ENCODE measurements at regions not wholly inside any gene's neighbourhood (a gene's known extent, or its start where the extent isn't known, plus 50 kb on each side); places are given as distances from the start of the nearest gene placed in this dataset.
"Not testable (repeated sequence)": the region's sequence is repeated elsewhere in the genome, so short reads cannot be mapped to it uniquely, and the experiment has no call there.

- DNase-seq (ENCODE audit: low spot score), result no peak
These were observed 1038.6 kb downstream of the STPG2 start for GRCh38 chr4:97104666-97105065.

GRCh38 chr4:97105347-97106099 is 1037.8 kb downstream of the STPG2 start:
- no peak for DNase-seq (ENCODE audit: low spot score)

GRCh38 chr4:97106161-97106560 is 1037.1 kb downstream of the STPG2 start:
- no peak for DNase-seq (ENCODE audit: low spot score)

GRCh38 chr4:97110506-97110905 is 1032.8 kb downstream of the STPG2 start:
- DNase-seq (ENCODE audit: low spot score), result no peak

GRCh38 chr4:97116511-97116910 is 1026.8 kb downstream of the STPG2 start:
- DNase-seq (ENCODE audit: low spot score), result no peak

- no peak for DNase-seq (ENCODE audit: low spot score)
These were observed 1021.8 kb downstream of the STPG2 start for GRCh38 chr4:97121493-97121892.

- no peak for DNase-seq (ENCODE audit: low spot score)
These were observed 1019.7 kb downstream of the STPG2 start for GRCh38 chr4:97123573-97123972.

GRCh38 chr4:97132435-97132834 is 1010.8 kb downstream of the STPG2 start:
- no peak for DNase-seq (ENCODE audit: low spot score)

GRCh38 chr4:97134456-97134855 is 1008.8 kb downstream of the STPG2 start:
- DNase-seq (ENCODE audit: low spot score), result no peak

- no peak for DNase-seq (ENCODE audit: low spot score)
These were observed 1003.5 kb downstream of the STPG2 start for GRCh38 chr4:97139791-97140190.

- DNase-seq (ENCODE audit: low spot score), result no peak
These were observed 1002.7 kb downstream of the STPG2 start for GRCh38 chr4:97140545-97140944.

GRCh38 chr4:97141332-97141731 is 1001.9 kb downstream of the STPG2 start:
- DNase-seq (ENCODE audit: low spot score), result not testable (repeated sequence)

- no peak for DNase-seq (ENCODE audit: low spot score)
These were observed 1000.9 kb downstream of the STPG2 start for GRCh38 chr4:97142410-97142809.

- no peak for DNase-seq (ENCODE audit: low spot score)
These were observed 1000.4 kb downstream of the STPG2 start for GRCh38 chr4:97142893-97143292.

- DNase-seq (ENCODE audit: low spot score), result no peak
These were observed 999.1 kb downstream of the STPG2 start for GRCh38 chr4:97144199-97144598.

GRCh38 chr4:97150966-97151365 is 992.3 kb downstream of the STPG2 start:
- no peak for DNase-seq (ENCODE audit: low spot score)

GRCh38 chr4:97152149-97152548 is 991.1 kb downstream of the STPG2 start:
- DNase-seq (ENCODE audit: low spot score), result no peak

GRCh38 chr4:97153042-97153441 is 990.2 kb downstream of the STPG2 start:
- no peak for DNase-seq (ENCODE audit: low spot score)

- no peak for DNase-seq (ENCODE audit: low spot score)
These were observed 983.7 kb downstream of the STPG2 start for GRCh38 chr4:97159625-97160024.

GRCh38 chr4:97185233-97185632 is 958.0 kb downstream of the STPG2 start:
- DNase-seq (ENCODE audit: low spot score), result no peak

GRCh38 chr4:97197106-97197505 is 946.2 kb downstream of the STPG2 start:
- no peak for DNase-seq (ENCODE audit: low spot score)

- no peak for DNase-seq (ENCODE audit: low spot score)
These were observed 934.5 kb downstream of the STPG2 start for GRCh38 chr4:97208749-97209148.

- no peak for DNase-seq (ENCODE audit: low spot score)
These were observed 927.8 kb downstream of the STPG2 start for GRCh38 chr4:97215409-97215941.

GRCh38 chr4:97216046-97216445 is 927.2 kb downstream of the STPG2 start:
- no peak for DNase-seq (ENCODE audit: low spot score)
